ENCODE measurements at regions not wholly inside any gene's neighbourhood (a gene's known extent, or its start where the extent isn't known, plus 50 kb on each side); places are given as distances from the start of the nearest gene placed in this dataset.

GRCh38 chr12:98296462-98297079 lies 218.8 kb upstream of the TMPO start:
- DNase-seq = no peak

GRCh38 chr12:98297538-98297937 lies 217.9 kb upstream of the TMPO start:
- no peak for DNase-seq

GRCh38 chr12:98308141-98308540 lies 207.2 kb upstream of the TMPO start:
- DNase-seq = no peak

- DNase-seq = no peak
Observed at GRCh38 chr12:98317939-98318899, 197.2 kb upstream of the TMPO start.

- DNase-seq = no peak
Observed at GRCh38 chr12:98319716-98320425, 195.5 kb upstream of the TMPO start.

- no peak for DNase-seq
Observed at GRCh38 chr12:98325003-98325402, 190.4 kb upstream of the TMPO start.

- no peak for DNase-seq
Observed at GRCh38 chr12:98328467-98328866, 186.9 kb upstream of the TMPO start.

- DNase-seq = no peak
Observed at GRCh38 chr12:98329589-98329988, 185.8 kb upstream of the TMPO start.

- DNase-seq = no peak
Observed at GRCh38 chr12:98332642-98333041, 182.7 kb upstream of the TMPO start.

GRCh38 chr12:98334768-98335167 lies 180.6 kb upstream of the TMPO start:
- DNase-seq = no peak

- no peak for DNase-seq
Observed at GRCh38 chr12:98341026-98341425, 174.4 kb upstream of the TMPO start.

GRCh38 chr12:98341732-98342131 lies 173.7 kb upstream of the TMPO start:
- no peak for DNase-seq

- no peak for DNase-seq
Observed at GRCh38 chr12:98343002-98343567, 172.3 kb upstream of the TMPO start.

GRCh38 chr12:98344046-98344930 lies 171.1 kb upstream of the TMPO start:
- no peak for DNase-seq

- no peak for DNase-seq
Observed at GRCh38 chr12:98345308-98345876, 170.0 kb upstream of the TMPO start.

GRCh38 chr12:98351089-98351488 lies 164.3 kb upstream of the TMPO start:
- DNase-seq = no peak

- DNase-seq = no peak
Observed at GRCh38 chr12:98351784-98352183, 163.6 kb upstream of the TMPO start.

GRCh38 chr12:98352218-98352811 lies 163.1 kb upstream of the TMPO start:
- no peak for DNase-seq

- no peak for DNase-seq
Observed at GRCh38 chr12:98352835-98353234, 162.6 kb upstream of the TMPO start.

GRCh38 chr12:98354520-98355035 lies 160.8 kb upstream of the TMPO start:
- DNase-seq = no peak

GRCh38 chr12:98355322-98355721 lies 160.1 kb upstream of the TMPO start:
- DNase-seq = no peak
